T-helper 2 cell treated with Interferon-gamma antibody and Interleukin-4, amounts not matched to agents 5 μg/mL and 100 μg/mL, for 36 hours (primary cell): ENCODE measurements at regions not wholly inside any gene's neighbourhood (a gene's known extent, or its start where the extent isn't known, plus 50 kb on each side); places are given as distances from the start of the nearest gene placed in this dataset.
"Not testable (repeated sequence)": the region's sequence is repeated elsewhere in the genome, so short reads cannot be mapped to it uniquely, and the experiment has no call there.

Experiments used
- DNase-seq: peaks from one replicate; pipeline ENCODE4 v3.0.0; 2021; ENCODE audit warnings: low spot score
- H3K27ac Mint-ChIP-seq: one replicate; pipeline ENCODE4 v1.8.0; 2021; ENCODE audit warnings: mild to moderate bottlenecking, mixed read lengths
- H3K27me3 Mint-ChIP-seq: one replicate; pipeline ENCODE4 v1.8.0; 2021; ENCODE audit warnings: low read depth, mixed read lengths
- H3K36me3 Mint-ChIP-seq: one replicate; pipeline ENCODE4 v1.8.0; 2021; ENCODE audit warnings: low read depth, mixed read lengths
- H3K4me1 Mint-ChIP-seq: one replicate; pipeline ENCODE4 v1.8.0; 2021; ENCODE audit warnings: low read depth, mixed read lengths
- H3K4me3 Mint-ChIP-seq: one replicate; pipeline ENCODE4 v1.8.0; 2022; ENCODE audit warnings: mild to moderate bottlenecking, moderate library complexity, mixed read lengths
- H3K9me3 Mint-ChIP-seq: one replicate; pipeline ENCODE4 v1.8.0; 2021; ENCODE audit warnings: mixed read lengths

DNA sequence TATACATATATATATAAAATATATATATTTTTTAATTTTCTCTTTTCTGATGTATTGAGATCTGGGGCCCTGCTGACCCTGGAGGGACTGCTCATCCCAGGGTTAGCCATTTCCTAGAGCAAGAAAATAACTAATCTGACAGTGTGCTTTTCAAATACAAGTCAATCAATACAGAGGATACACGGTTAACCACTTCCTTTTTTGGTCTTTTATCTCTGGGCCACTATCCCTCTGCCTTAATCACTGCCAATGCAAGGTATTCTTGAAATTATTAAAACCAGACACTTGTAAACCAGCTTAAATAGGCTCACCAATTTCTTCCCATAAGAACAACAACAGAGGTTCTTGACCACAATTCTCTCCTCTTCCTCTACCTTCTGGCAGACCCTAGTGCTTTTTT, 133.6 kb downstream of the SPIN4 start:
- not testable (repeated sequence) for H3K36me3 Mint-ChIP-seq, H3K9me3 Mint-ChIP-seq, H3K4me3 Mint-ChIP-seq, H3K27me3 Mint-ChIP-seq, H3K27ac Mint-ChIP-seq, H3K4me1 Mint-ChIP-seq, DNase-seq

DNA sequence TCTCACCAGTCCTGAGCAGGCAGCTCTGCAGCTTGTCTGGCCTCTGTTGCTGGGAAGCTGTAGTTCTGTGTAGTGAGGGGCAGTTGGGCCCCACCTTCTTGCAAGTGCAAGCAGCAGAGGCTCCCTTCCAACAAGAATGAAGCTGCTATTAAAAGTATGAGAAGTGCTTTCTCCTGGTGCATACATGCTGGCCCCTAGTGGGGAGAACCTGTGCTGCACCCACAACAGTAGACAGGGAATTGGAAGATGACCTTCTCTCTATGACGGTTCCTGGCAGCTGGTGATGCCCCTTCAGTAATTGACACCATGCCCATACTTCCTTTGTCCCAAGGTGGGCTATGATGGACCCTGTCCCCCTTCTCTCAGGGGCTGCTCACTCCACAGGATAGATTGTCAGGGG, 141.5 kb downstream of the SPIN4 start:
- H3K9me3 Mint-ChIP-seq, DNase-seq, H3K27ac Mint-ChIP-seq, H3K36me3 Mint-ChIP-seq, H3K4me3 Mint-ChIP-seq, H3K27me3 Mint-ChIP-seq, H3K4me1 Mint-ChIP-seq: not testable (repeated sequence)

DNA sequence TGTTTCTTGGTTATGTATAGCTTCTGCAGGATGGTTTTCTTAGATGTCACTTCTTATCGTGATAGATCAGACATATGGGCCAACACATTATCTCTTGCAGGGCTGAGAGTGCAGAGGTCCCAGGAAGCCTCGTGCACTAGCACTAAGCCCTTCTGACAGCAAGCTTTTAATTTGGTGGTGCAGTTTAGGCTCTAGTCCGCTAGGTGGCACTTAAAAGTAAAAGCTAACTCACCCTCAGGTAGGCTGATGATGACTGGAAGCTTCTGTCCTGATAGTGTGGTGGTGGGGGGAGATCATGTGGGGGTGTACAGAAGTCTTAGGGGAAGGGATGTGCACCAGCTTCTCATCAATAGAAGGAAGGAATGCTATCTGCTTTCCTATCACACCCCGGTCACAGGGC, 142.0 kb downstream of the SPIN4 start:
- H3K27ac Mint-ChIP-seq, H3K36me3 Mint-ChIP-seq, H3K4me3 Mint-ChIP-seq, H3K27me3 Mint-ChIP-seq, H3K9me3 Mint-ChIP-seq, H3K4me1 Mint-ChIP-seq, DNase-seq: not testable (repeated sequence)

GRCh38 chrX:63204266-63205074, 146.7 kb downstream of the SPIN4 start:
- not testable (repeated sequence) for H3K4me1 Mint-ChIP-seq, H3K9me3 Mint-ChIP-seq, H3K36me3 Mint-ChIP-seq, H3K27ac Mint-ChIP-seq, H3K27me3 Mint-ChIP-seq, DNase-seq, H3K4me3 Mint-ChIP-seq

DNA sequence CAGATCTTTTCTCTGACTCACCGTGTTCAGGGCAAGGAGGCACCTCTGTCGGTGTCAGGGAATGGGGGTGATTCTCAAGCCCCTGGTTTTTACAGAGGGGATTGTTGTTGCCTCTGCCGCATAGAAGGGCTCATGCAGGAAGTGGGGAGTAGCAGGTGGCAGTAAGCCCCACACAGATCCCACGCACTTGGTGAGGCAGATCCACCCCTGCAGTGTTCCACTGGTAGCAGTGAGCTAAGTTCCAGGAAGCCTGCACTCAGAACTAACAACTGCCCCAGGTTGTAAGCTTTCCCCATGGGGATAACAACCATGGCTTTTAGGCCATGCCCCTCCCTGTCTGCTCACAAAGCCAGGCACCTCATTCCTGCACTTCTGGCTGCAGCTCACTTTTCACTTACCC, 149.1 kb downstream of the SPIN4 start:
- not testable (repeated sequence) for H3K4me1 Mint-ChIP-seq, H3K4me3 Mint-ChIP-seq, H3K27me3 Mint-ChIP-seq, H3K27ac Mint-ChIP-seq, H3K36me3 Mint-ChIP-seq, DNase-seq, H3K9me3 Mint-ChIP-seq

DNA sequence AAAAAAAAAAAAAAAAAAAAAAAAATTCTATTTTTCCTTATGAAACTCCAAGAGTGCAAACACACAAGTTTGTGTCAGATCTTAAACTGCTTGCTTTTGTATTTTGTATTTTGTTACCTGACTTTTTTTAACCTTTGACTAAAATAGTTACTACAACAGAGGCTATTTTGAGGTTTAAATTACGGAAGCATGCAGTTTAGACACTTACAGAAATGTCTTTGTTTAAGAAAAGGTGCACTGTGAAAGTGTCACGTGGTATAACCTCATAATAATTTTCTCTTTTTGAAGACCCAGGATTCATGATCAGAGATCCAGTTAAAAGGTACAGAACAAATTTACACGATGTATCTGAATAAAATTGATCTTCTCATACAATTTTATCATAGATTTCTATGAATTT, 152.4 kb downstream of the SPIN4 start:
- DNase-seq, H3K27me3 Mint-ChIP-seq, H3K9me3 Mint-ChIP-seq, H3K27ac Mint-ChIP-seq, H3K36me3 Mint-ChIP-seq, H3K4me1 Mint-ChIP-seq, H3K4me3 Mint-ChIP-seq: not testable (repeated sequence)

DNA sequence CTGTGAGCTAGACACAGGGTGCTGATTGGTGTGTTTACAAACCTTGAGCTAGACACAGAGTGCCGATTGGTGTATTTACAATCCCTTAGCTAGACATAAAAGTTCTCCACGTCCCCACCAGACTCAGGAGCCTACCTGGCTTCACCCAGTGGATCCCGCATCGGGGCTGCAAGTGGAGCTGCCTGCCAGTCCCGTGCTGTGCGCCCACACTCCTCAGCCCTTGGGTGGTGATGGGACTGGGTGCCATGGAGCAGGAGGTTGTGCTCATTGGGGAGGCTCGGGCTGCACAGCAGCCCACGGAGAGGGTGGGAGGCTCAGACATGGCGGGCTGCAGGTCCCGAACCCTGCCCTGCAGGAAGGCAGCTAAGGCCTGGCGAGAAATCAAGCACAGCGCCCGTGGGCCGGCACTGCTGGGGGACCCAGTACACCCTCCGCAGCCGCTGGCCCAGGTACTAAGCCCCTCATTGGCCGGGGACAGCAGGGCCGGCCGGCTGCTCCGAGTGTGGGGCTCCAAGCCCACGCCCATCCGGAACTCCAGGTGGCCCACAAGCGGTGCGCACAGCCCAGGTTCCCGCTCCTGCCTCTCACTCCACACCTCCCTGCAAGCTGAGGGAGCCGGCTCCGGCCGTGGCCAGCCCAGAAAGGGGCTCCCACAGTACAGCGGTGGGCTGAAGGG, 158.6 kb downstream of the SPIN4 start:
- not testable (repeated sequence) for H3K4me1 Mint-ChIP-seq, H3K27me3 Mint-ChIP-seq, DNase-seq, H3K4me3 Mint-ChIP-seq, H3K27ac Mint-ChIP-seq, H3K36me3 Mint-ChIP-seq, H3K9me3 Mint-ChIP-seq

- no peak overlapping the region for H3K4me3 Mint-ChIP-seq
Measured at GRCh38 chrX:63186137-63186536, 165.0 kb downstream of the SPIN4 start.

DNA sequence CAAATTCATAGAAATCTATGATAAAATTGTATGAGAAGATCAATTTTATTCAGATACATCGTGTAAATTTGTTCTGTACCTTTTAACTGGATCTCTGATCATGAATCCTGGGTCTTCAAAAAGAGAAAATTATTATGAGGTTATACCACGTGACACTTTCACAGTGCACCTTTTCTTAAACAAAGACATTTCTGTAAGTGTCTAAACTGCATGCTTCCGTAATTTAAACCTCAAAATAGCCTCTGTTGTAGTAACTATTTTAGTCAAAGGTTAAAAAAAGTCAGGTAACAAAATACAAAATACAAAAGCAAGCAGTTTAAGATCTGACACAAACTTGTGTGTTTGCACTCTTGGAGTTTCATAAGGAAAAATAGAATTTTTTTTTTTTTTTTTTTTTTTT, 171.3 kb downstream of the SPIN4 start:
- H3K4me3 Mint-ChIP-seq, H3K27ac Mint-ChIP-seq, H3K36me3 Mint-ChIP-seq, H3K4me1 Mint-ChIP-seq, DNase-seq, H3K9me3 Mint-ChIP-seq, H3K27me3 Mint-ChIP-seq: not testable (repeated sequence)

More at GRCh38 chrX:63186137-63186536, 165.0 kb downstream of the SPIN4 start:
- peaks cover 9% of the 10 kb centered on the region for H3K9me3 Mint-ChIP-seq
- no peaks in the 10 kb centered on the region for H3K27me3 Mint-ChIP-seq
- H3K36me3 Mint-ChIP-seq: peaks cover 1% of the 10 kb centered on the region
- DNase-seq: no peak
- H3K27ac Mint-ChIP-seq: no peak overlapping the region
- H3K4me1 Mint-ChIP-seq: no peaks in the 10 kb centered on the region

DNA sequence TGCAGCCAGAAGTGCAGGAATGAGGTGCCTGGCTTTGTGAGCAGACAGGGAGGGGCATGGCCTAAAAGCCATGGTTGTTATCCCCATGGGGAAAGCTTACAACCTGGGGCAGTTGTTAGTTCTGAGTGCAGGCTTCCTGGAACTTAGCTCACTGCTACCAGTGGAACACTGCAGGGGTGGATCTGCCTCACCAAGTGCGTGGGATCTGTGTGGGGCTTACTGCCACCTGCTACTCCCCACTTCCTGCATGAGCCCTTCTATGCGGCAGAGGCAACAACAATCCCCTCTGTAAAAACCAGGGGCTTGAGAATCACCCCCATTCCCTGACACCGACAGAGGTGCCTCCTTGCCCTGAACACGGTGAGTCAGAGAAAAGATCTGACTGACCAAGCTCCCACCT, 174.6 kb downstream of the SPIN4 start:
- not testable (repeated sequence) for H3K27ac Mint-ChIP-seq, H3K27me3 Mint-ChIP-seq, H3K4me1 Mint-ChIP-seq, H3K36me3 Mint-ChIP-seq, H3K9me3 Mint-ChIP-seq, DNase-seq, H3K4me3 Mint-ChIP-seq

- not testable (repeated sequence) for H3K9me3 Mint-ChIP-seq, H3K27ac Mint-ChIP-seq, H3K36me3 Mint-ChIP-seq, H3K27me3 Mint-ChIP-seq, DNase-seq, H3K4me1 Mint-ChIP-seq, H3K4me3 Mint-ChIP-seq
Measured at GRCh38 chrX:63173841-63174718, 177.1 kb downstream of the SPIN4 start.

DNA sequence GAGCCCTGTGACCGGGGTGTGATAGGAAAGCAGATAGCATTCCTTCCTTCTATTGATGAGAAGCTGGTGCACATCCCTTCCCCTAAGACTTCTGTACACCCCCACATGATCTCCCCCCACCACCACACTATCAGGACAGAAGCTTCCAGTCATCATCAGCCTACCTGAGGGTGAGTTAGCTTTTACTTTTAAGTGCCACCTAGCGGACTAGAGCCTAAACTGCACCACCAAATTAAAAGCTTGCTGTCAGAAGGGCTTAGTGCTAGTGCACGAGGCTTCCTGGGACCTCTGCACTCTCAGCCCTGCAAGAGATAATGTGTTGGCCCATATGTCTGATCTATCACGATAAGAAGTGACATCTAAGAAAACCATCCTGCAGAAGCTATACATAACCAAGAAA, 181.7 kb downstream of the SPIN4 start:
- not testable (repeated sequence) for H3K4me3 Mint-ChIP-seq, DNase-seq, H3K36me3 Mint-ChIP-seq, H3K27me3 Mint-ChIP-seq, H3K9me3 Mint-ChIP-seq, H3K4me1 Mint-ChIP-seq, H3K27ac Mint-ChIP-seq

GRCh38 chrX:63168949-63169348, 182.2 kb downstream of the SPIN4 start:
- H3K4me3 Mint-ChIP-seq, H3K9me3 Mint-ChIP-seq, H3K27ac Mint-ChIP-seq, H3K27me3 Mint-ChIP-seq, H3K4me1 Mint-ChIP-seq, H3K36me3 Mint-ChIP-seq, DNase-seq: not testable (repeated sequence)

- not testable (repeated sequence) for H3K4me3 Mint-ChIP-seq, DNase-seq, H3K27ac Mint-ChIP-seq, H3K36me3 Mint-ChIP-seq, H3K4me1 Mint-ChIP-seq, H3K9me3 Mint-ChIP-seq, H3K27me3 Mint-ChIP-seq
Measured at GRCh38 chrX:63167002-63167401, 184.1 kb downstream of the SPIN4 start.
